SK-N-SH treated with all-trans-retinoic acid at 6 μM for 48 hours (cell line): ENCODE measurements at regions not wholly inside any gene's neighbourhood (a gene's known extent, or its start where the extent isn't known, plus 50 kb on each side); places are given as distances from the start of the nearest gene placed in this dataset.

Experiments used
- ARNTL ChIP-seq: fragments of 450-650 bp; formaldehyde crosslinking; IDR thresholded peaks from 2 replicates; pipeline ENCODE4 v1.5.0; 2020; ENCODE audit warnings: low read depth, mild to moderate bottlenecking, moderate library complexity, borderline replicate concordance
- CREB5 ChIP-seq: fragments of 250-450 bp; sonication (Bioruptor Pico); IDR thresholded peaks from 2 replicates; pipeline ENCODE4 v1.5.1; 2020; ENCODE audit warnings: low read depth, mild to moderate bottlenecking, moderate library complexity
- CSDC2 ChIP-seq: fragments of 250-450 bp; sonication (Bioruptor Pico); IDR thresholded peaks from 2 replicates; pipeline ENCODE4 v1.5.0; 2020; ENCODE audit warnings: mild to moderate bottlenecking, moderate library complexity
- OSR1 ChIP-seq: fragments of 250-450 bp; sonication (Bioruptor Pico); IDR thresholded peaks from 2 replicates; pipeline ENCODE4 v1.8.0; 2022; ENCODE audit warnings: moderate library complexity, mild to moderate bottlenecking, inconsistent platforms
- TSHZ2 ChIP-seq: fragments of 250-450 bp; sonication (Bioruptor Pico); IDR thresholded peaks from 2 replicates; pipeline ENCODE4 v1.5.0; 2020; ENCODE audit warnings: mild to moderate bottlenecking, moderate library complexity
- ZNF8 ChIP-seq: fragments of 450-650 bp; formaldehyde crosslinking; IDR thresholded peaks from 2 replicates; pipeline ENCODE4 v1.5.0; 2020; ENCODE audit warnings: mild to moderate bottlenecking, moderate library complexity

- TF ChIP-seq ZNF8, result no peak
- no peak for TF ChIP-seq OSR1 (CRISPR knock-in tag)
- no peak for TF ChIP-seq CSDC2 (CRISPR knock-in tag)
- TF ChIP-seq CREB5 (CRISPR knock-in tag), result no peak
- no peak for TF ChIP-seq ARNTL
- no peak for TF ChIP-seq TSHZ2 (CRISPR knock-in tag)
These were observed 394.0 kb downstream of the DMRTA1 start for GRCh38 chr9:22840641-22841040.
